Daoy (cell line): ENCODE measurements at regions not wholly inside any gene's neighbourhood (a gene's known extent, or its start where the extent isn't known, plus 50 kb on each side); places are given as distances from the start of the nearest gene placed in this dataset.

ENCODE experiments used
- DNase-seq: peaks from one replicate; pipeline ENCODE4 v3.0.0-alpha.2; 2015; ENCODE audit warnings: low read depth

GRCh38 chr1:238296371-238296770, 405.6 kb upstream of the ZP4 start:
- DNase-seq: no peak

- no peak for DNase-seq
Observed at GRCh38 chr1:238293075-238293474, 402.4 kb upstream of the ZP4 start.

DNA sequence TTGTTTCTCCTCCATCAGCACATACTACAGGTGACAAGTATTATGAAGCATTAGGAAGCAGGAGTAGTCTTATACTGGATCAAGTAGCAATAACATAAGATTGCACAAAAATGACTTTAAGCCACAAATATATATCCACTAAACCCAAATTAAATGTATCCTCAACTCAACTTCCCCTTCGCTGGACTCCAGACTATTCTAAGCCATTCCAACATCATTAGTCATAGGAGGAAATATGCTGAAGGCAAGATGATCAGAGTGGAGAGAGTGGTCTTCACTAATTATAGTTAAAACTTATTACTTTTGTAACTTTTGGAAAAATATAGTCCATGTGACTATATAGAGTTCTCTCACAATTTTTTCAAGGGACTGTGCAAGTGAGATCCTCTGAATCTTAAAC, 390.7 kb upstream of the ZP4 start:
- DNase-seq: no peak

DNA sequence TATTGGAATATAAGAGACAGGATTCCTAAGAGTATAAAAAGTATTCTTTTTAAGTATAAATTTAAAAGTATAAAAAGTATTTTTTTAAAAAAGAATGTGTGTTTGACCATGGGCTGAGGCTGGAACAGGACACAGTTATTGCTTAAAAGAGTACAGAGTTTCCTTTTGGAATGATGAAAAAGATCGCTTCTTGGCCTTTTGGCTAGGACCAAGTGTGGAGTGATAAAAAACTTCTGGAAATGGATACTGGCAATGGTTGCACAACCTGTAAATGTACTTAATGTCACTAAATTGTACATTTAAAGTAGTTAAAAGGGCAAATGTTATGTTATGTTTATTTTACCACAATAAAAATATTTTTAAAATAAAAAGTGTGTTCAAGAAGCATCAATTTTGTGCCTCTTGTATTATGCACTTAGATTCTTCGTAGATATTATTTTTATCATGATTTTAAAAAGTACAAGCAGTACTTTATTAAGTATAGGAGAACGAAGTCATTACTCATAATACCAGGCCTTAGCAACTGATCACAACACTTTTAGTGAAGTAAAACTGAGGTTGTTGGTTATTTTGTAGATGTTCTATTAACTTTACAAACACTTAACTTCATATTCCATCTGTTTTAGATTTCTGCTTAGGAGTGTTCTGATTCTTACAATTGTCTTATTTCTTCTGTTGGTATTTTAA, 389.1 kb upstream of the ZP4 start:
- no peak for DNase-seq

- DNase-seq: no peak
Observed at GRCh38 chr1:238272145-238272544, 381.4 kb upstream of the ZP4 start.

GRCh38 chr1:238265866-238266265, 375.1 kb upstream of the ZP4 start:
- DNase-seq: no peak

DNA sequence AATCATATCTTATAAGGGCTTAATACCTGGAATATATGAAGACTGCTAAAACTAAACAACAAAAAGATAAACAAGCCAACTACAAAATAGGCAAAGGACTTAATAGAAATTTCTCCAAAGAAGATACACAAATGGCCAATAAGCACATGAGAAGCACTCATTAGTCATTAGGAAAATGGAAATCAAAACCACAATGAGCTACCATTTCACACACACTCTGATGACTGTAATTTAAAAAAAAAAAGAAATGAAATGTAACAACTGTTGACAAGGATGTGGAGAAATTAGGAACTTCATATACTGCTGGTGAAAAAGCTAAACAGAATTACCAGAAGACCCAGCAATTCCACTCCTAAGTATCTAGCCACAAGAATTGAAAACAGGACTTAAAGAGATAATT, 374.2 kb upstream of the ZP4 start:
- DNase-seq: no peak

- no peak for DNase-seq
Observed at GRCh38 chr1:238258510-238258909, 367.8 kb upstream of the ZP4 start.

DNA sequence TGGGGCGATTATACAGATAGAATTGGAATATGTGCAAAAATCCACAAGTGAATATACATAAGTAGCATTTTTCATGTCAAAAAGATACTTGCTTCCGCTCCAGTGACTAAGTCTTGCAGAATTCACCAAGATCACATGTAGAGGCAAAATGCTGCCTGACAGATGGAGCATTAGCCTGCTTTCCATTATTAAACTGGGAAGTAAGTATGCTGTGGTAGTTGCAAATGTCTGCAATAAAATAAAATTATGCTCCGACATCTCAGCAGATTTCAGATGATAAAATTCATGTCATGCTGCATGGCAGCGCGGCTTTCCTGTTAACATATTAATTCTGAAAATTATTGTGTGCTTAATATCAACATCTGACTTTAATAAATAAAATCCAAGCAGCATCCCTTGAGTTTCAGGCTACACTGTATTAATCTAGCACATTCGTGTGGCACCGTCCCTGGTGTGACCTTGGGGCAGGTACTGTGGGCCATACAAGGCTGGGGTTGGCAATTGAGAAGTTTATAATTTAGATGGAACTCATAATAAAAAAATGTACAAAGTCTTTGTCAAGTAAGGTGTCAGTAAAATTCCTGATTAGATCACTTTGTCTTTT, 366.4 kb upstream of the ZP4 start:
- DNase-seq: no peak

GRCh38 chr1:238254935-238255334, 364.2 kb upstream of the ZP4 start:
- DNase-seq: no peak

GRCh38 chr1:238252033-238252802, 361.5 kb upstream of the ZP4 start:
- peak; percentile 56 for DNase-seq

DNA sequence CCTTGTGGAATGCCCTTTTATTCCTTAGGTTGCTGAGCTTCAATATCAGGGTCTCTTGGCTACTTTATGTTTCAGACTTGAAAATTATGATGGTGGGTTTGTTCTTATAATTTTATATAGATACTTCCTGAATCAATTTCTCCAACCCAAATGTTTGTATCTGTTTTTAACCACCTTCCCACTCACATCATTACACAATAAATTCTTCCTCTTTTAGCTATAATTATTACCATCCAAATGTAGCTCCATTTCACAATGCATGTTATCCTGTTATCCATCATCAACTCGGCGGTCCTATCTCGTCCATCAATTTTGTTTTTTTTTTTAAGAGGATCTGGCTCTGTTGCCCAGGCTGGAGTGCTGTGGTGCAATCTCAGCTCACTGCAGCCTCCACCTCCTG, 357.6 kb upstream of the ZP4 start:
- DNase-seq: no peak

- no peak for DNase-seq
Observed at GRCh38 chr1:238242181-238242580, 351.5 kb upstream of the ZP4 start.

- DNase-seq: no peak
Observed at GRCh38 chr1:238241607-238242006, 350.9 kb upstream of the ZP4 start.

DNA sequence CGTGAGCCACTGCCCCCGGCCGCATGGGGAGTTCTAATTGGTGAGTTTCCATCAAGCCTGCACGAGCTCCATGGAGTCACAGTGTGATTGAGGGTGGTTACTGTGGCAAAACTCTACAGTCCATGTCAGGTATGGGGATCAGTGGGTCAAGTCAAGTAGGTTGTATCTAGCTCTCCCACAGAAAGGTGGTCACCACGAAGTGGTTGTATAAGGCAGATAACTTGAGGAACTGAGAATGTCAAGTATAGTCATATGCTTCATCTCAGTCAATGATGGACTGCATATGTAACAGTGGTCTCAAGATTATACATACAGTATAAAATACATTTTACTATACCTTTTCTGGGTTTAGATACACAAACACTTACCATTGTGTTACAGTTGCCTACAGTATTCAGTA, 348.6 kb upstream of the ZP4 start:
- no peak for DNase-seq

DNA sequence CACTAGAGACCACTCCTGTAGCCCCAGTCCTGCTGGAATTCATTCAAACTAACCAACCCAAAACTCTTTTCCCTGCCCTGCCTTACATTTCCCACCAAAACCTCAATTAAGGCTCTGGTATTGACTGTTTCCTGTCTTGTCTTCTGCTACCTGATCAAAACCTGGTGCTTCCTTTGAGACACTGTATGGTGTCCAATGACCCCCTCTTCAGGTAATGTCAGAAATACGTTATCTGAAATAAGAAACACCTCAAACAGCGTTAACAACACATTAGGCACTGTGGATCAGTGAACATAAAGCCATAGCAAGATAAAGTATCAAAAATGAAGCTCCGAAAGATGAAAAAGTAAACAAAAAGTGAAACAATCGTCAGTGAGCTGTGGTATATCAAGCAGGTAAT, 343.2 kb upstream of the ZP4 start:
- DNase-seq: no peak

GRCh38 chr1:238232084-238232710, 341.5 kb upstream of the ZP4 start:
- no peak for DNase-seq

DNA sequence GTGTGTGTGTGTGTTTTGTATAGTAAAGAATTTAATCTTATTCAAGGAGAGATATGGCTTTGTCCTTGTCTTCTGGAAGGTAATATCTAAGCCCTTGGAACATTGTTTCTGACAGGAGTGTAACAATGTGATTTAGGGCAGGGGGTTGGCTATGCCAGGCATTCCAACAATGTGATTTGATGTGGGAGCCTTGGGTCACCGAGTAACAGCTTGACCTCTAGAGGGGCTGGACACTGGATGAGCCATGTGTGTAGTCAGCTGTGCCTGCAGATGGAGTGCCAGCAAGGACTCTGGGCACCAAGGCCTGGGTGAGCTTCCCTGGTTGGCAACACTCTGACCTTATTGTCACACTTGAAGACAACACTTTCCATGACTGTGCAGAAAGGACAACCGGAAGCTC, 336.1 kb upstream of the ZP4 start:
- no peak for DNase-seq

DNA sequence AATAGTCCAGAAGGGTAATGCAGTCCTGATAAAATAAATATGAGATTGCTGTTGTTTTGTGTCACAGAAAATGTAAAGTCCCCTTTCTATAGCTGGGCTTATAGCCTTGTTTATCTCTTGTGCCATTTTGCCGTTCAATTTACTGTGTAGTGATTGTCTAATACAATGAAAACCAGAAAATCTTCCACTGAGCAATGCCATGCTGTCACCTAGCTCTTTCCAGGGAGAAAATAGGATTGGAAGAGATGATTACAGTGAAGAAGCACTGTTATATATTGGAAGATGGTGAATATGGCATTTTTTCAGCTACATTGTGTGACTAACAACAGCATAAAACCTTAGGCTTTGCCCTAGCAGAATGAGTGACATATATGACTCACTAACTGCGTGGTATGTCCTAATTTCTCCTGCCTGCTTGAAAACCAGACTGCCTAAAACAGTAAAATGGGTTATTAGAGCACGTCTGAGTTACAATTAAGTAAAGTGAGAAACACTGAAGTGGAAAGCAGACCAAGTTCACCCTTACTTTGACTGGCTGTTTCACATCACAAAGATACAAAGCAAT, 332.4 kb upstream of the ZP4 start:
- DNase-seq: no peak

DNA sequence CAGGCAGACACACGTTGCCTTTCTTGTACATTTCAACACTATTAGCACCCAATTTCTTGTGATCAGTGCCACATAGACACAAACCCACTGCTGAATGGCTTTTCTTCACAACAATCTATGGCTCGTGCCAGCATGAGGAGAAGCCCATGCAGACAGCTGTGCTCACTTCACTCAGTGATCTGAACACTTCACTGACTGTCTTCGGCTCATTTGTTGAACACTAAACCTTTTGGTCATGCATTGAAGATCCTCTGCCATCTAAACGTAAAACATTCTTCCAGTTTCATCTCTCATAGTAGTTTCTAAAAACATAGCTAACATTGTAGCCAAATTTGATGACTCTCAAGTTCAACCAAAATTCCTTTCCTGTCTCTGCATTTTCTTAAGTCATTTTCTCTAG, 331.0 kb upstream of the ZP4 start:
- no peak for DNase-seq

DNA sequence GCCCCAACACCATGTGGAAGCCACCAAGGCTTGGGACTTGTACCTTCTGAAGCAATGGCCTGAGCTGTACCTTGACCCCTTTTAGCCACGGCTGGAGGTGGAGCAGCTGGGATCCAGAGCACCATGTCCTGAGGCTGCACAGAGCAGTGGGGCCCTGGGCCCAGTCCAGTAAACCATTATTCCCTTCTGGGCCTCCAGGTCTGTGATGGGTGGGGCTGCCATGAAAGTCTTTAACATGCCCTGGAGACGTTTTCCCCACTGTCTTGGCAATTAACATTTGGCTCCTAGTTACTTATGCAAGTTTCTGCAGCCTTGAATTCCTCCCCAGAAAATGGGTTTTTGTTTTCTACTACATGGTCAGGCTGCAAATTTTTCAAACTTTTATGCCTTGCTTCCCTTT, 323.7 kb upstream of the ZP4 start:
- no peak for DNase-seq

- no peak for DNase-seq
Observed at GRCh38 chr1:238205045-238205662, 314.4 kb upstream of the ZP4 start.
